Natural killer cell (primary cell): ENCODE measurements at regions not wholly inside any gene's neighbourhood (a gene's known extent, or its start where the extent isn't known, plus 50 kb on each side); places are given as distances from the start of the nearest gene placed in this dataset.

Experiments used
- ATAC-seq, 3 donors: fragments of 150-1000 bp in 2 of 3; fragments of 200-7000 bp in 1 of 3; cut with Tn5 transposase; 1 replicate in 1 of 3; 2 replicates in 2 of 3; pipeline ENCODE4 v1.10.0; 2021; ENCODE audit warnings: mild to moderate bottlenecking in 2 of 3, moderate library complexity in 2 of 3
- DNase-seq, 2 donors: peaks; one replicate each; pipeline versions ENCODE4 v3.0.0 to v3.0.0-alpha.2; 2013 to 2021; ENCODE audit warnings: mixed read lengths in 1 of 2
- H3K27ac ChIP-seq: one replicate; pipeline ENCODE4 v1.5.1; 2013; ENCODE audit warnings: mild to moderate bottlenecking, low read length
- H3K27me3 ChIP-seq: one replicate; pipeline ENCODE4 v1.6.1; 2013; ENCODE audit warnings: low read length; ENCODE audit not compliant: control insufficient read depth, insufficient read depth
- H3K36me3 ChIP-seq: one replicate; pipeline ENCODE4 v1.6.1; 2013; ENCODE audit warnings: low read length; ENCODE audit not compliant: control insufficient read depth, insufficient read depth
- H3K4me1 ChIP-seq: one replicate; pipeline ENCODE4 v1.6.1; 2013; ENCODE audit warnings: low read length; ENCODE audit not compliant: control insufficient read depth, insufficient read depth
- H3K4me3 ChIP-seq: one replicate; pipeline ENCODE4 v1.5.1; 2013; ENCODE audit warnings: low read length
- H3K9me3 ChIP-seq: one replicate; pipeline ENCODE4 v1.6.1; 2013; ENCODE audit warnings: low read length; ENCODE audit not compliant: control insufficient read depth, insufficient read depth
- H3K27ac Mint-ChIP-seq, 2 donors: one replicate each; pipeline ENCODE4 v1.8.0; 2022; ENCODE audit warnings: mild to moderate bottlenecking in 2 of 2, mixed read lengths in 2 of 2, moderate library complexity in 1 of 2
- H3K27me3 Mint-ChIP-seq, 2 donors: one replicate each; pipeline ENCODE4 v1.8.0; 2022; ENCODE audit warnings: low read depth in 2 of 2, mixed read lengths in 2 of 2
- H3K36me3 Mint-ChIP-seq: one replicate; pipeline ENCODE4 v1.8.0; 2022; ENCODE audit warnings: mixed read lengths
- H3K4me1 Mint-ChIP-seq, 2 donors: one replicate each; pipeline ENCODE4 v1.8.0; 2022; ENCODE audit warnings: mixed read lengths in 2 of 2
- H3K4me3 Mint-ChIP-seq: one replicate; pipeline ENCODE4 v1.8.0; 2022; ENCODE audit warnings: mild to moderate bottlenecking, moderate library complexity, mixed read lengths
- H3K9me3 Mint-ChIP-seq, 2 donors: one replicate each; pipeline ENCODE4 v1.8.0; 2022; ENCODE audit warnings: mixed read lengths in 2 of 2
- CTCF ChIP-seq: fragments of 200-600 bp; IDR thresholded peaks from one replicate; pipeline ENCODE4 v1.8.0; 2022; ENCODE audit warnings: antibody characterized with exemption
- WGBS: methylation state at CpG from one replicate; pipeline ENCODE4 v1.1.7; 2013; ENCODE audit warnings: missing lambda C conversion rate; ENCODE audit not compliant: insufficient coverage; 5-methylcytosine and 5-hydroxymethylcytosine counted together
- intact Hi-C: fragments of 100-400 bp; cut with micrococcal nuclease; formaldehyde crosslinking; loops from one replicate; pipeline ENCODE4 v1.14.2; 2022

GRCh38 chr18:76685860-76686259, 136.5 kb upstream of the ZNF236 start:
- Mint-ChIP-seq H3K4me1 (peaks cover 6 to 9% of the 10 kb centered on the region in 2 donors), H3K27me3 (peaks cover 18 to 33% of the 10 kb centered on the region in 2 donors), H3K36me3 (no peaks in the 10 kb centered on the region), H3K27ac (no peak overlapping the region), H3K9me3 (no peaks in the 10 kb centered on the region), H3K4me3 (no peak overlapping the region)
- WGBS = 94% methylated on average over 7 of the region's 8 CpGs
- Histone ChIP-seq H3K36me3 (no peaks in the 10 kb centered on the region), H3K4me1 (peaks cover 2% of the 10 kb centered on the region), H3K27ac (no peak overlapping the region), H3K27me3 (peaks cover 3% of the 10 kb centered on the region), H3K9me3 (no peaks in the 10 kb centered on the region), H3K4me3 (no peak overlapping the region)
- no peak for ATAC-seq
- intact Hi-C loops = no loop called here
- no peak for TF ChIP-seq CTCF
- DNase-seq = no peak

DNA sequence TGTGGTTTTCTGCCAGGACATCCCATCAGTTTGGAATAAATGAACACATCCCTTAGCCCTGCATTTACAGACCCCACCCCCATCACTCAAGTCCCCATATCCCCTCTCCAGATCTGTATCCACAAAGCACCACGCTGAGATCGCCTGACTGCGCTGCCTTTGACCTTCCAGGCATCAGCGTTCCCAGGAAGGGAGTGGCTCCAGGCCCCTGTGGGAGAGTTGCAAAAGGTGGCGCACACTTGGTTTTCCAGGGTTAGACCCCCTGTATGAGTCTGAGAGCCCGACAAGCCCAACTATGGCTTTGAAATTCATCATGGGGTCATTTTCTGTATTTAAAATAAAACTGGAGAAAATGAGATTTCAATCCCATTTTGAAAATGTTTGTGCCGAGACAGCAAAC, 137.0 kb upstream of the ZNF236 start:
- no peak for ATAC-seq
- no peak for TF ChIP-seq CTCF

GRCh38 chr18:76684265-76684664, 138.1 kb upstream of the ZNF236 start:
- ATAC-seq = no peak
- no peaks in the 10 kb centered on the region for H3K9me3 ChIP-seq
- Mint-ChIP-seq H3K27me3 (peaks cover 12 to 19% of the 10 kb centered on the region in 2 donors), H3K9me3 (no peaks in the 10 kb centered on the region), H3K36me3 (no peaks in the 10 kb centered on the region), H3K4me1 (peaks cover 6 to 9% of the 10 kb centered on the region in 2 donors), H3K27ac (no peak overlapping the region), H3K4me3 (no peak overlapping the region)
- 95% methylated on average over 16 of the region's 16 CpGs for WGBS
- no peaks in the 10 kb centered on the region for H3K36me3 ChIP-seq
- H3K27me3 ChIP-seq = peaks cover 3% of the 10 kb centered on the region
- intact Hi-C loops = no loop called here
- no peak for DNase-seq
- no peak for TF ChIP-seq CTCF
- peaks cover 2% of the 10 kb centered on the region for H3K4me1 ChIP-seq
- no peak overlapping the region for H3K4me3 ChIP-seq
- H3K27ac ChIP-seq = no peak overlapping the region

More for the DNA sequence above, 137.0 kb upstream of the ZNF236 start:
- no peak overlapping the region for H3K27ac ChIP-seq
- H3K9me3 Mint-ChIP-seq = no peaks in the 10 kb centered on the region
- 95% methylated on average over 7 of the region's 7 CpGs for WGBS
- H3K9me3 ChIP-seq = no peaks in the 10 kb centered on the region
- peaks cover 6 to 9% of the 10 kb centered on the region in 2 donors for H3K4me1 Mint-ChIP-seq
- peaks cover 2% of the 10 kb centered on the region for H3K4me1 ChIP-seq
- DNase-seq = no peak
- no peaks in the 10 kb centered on the region for H3K36me3 ChIP-seq
- no peak overlapping the region for H3K4me3 Mint-ChIP-seq
- H3K27me3 ChIP-seq = peaks cover 3% of the 10 kb centered on the region
- H3K4me3 ChIP-seq = no peak overlapping the region
- no peak overlapping the region for H3K27ac Mint-ChIP-seq
- intact Hi-C loops = no loop called here
- H3K36me3 Mint-ChIP-seq = no peaks in the 10 kb centered on the region
- H3K27me3 Mint-ChIP-seq = peaks cover 17 to 30% of the 10 kb centered on the region in 2 donors

GRCh38 chr18:76679945-76680344, 142.4 kb upstream of the ZNF236 start:
- no peaks in the 10 kb centered on the region for H3K36me3 Mint-ChIP-seq
- WGBS = 88% methylated on average over 8 of the region's 8 CpGs
- no peak for ATAC-seq

More at GRCh38 chr18:76679945-76680344, 142.4 kb upstream of the ZNF236 start:
- Histone ChIP-seq H3K4me3 (no peak overlapping the region), H3K4me1 (no peaks in the 10 kb centered on the region), H3K9me3 (no peaks in the 10 kb centered on the region), H3K27ac (no peak overlapping the region), H3K36me3 (no peaks in the 10 kb centered on the region), H3K27me3 (no peaks in the 10 kb centered on the region)
- no peak overlapping the region for H3K4me3 Mint-ChIP-seq
- H3K27ac Mint-ChIP-seq = no peak overlapping the region
- no peak for TF ChIP-seq CTCF
- H3K27me3 Mint-ChIP-seq = peaks cover 9 to 14% of the 10 kb centered on the region in 2 donors
- H3K9me3 Mint-ChIP-seq = no peaks in the 10 kb centered on the region
- no peak for DNase-seq
- H3K4me1 Mint-ChIP-seq = no peaks in the 10 kb centered on the region
- intact Hi-C loops = no loop called here
